ENCODE measurements at regions not wholly inside any gene's neighbourhood (a gene's known extent, or its start where the extent isn't known, plus 50 kb on each side); places are given as distances from the start of the nearest gene placed in this dataset.

GRCh38 chr13:76723551-76724232 is 162.5 kb downstream of the KCTD12 start:
- TF ChIP-seq CTCF (IDR thresholded peaks at IDR 0.05), result no peak
- no peak for TF ChIP-seq POLR2A (IDR thresholded peaks at IDR 0.05)

All from body of pancreas (tissue), 4 donors.